Fibroblast of the aortic adventitia (primary cell): ENCODE measurements at regions not wholly inside any gene's neighbourhood (a gene's known extent, or its start where the extent isn't known, plus 50 kb on each side); places are given as distances from the start of the nearest gene placed in this dataset.
A peak's percentile ranks its signal among the peaks of the same experiment; 100 is the strongest.

Experiments used
- DNase-seq: peaks from one replicate; pipeline ENCODE4 v3.0.0-alpha.2; 2010; ENCODE audit warnings: low read depth
- H3K4me3 ChIP-seq: 2 replicates; pipeline ENCODE4 v1.5.1; 2011; ENCODE audit warnings: low read depth, mild to moderate bottlenecking, control low read depth, low read length, moderate library complexity
- TF ChIP-seq, protein P1 (sequence below): IDR thresholded peaks from 2 replicates; pipeline ENCODE4 v1.5.1; 2011; ENCODE audit warnings: mild to moderate bottlenecking, low read length, control low read depth, inconsistent platforms; ENCODE audit not compliant: insufficient read depth

DNA sequence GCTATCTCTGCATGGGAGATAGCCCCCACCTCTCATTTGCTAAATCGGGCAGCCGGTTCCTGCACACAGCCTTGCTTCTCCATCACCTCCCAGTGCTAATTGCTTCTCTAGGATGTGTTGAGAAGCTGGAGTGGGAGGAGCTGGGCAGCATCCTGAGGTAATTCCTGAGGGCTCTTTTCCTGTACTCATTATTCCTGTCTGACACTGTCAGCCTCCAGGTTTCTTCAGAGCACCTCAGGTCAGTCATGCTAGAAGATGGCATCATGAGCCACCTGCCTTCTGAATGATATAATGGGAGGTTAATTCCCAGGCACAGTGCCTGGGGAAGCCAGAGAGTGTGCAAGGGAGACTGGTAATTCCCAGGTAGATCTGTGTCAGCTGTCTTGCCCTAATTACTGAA is 133.0 kb downstream of the RAB38 start:
- no peak for DNase-seq
- TF ChIP-seq, protein P1, sequence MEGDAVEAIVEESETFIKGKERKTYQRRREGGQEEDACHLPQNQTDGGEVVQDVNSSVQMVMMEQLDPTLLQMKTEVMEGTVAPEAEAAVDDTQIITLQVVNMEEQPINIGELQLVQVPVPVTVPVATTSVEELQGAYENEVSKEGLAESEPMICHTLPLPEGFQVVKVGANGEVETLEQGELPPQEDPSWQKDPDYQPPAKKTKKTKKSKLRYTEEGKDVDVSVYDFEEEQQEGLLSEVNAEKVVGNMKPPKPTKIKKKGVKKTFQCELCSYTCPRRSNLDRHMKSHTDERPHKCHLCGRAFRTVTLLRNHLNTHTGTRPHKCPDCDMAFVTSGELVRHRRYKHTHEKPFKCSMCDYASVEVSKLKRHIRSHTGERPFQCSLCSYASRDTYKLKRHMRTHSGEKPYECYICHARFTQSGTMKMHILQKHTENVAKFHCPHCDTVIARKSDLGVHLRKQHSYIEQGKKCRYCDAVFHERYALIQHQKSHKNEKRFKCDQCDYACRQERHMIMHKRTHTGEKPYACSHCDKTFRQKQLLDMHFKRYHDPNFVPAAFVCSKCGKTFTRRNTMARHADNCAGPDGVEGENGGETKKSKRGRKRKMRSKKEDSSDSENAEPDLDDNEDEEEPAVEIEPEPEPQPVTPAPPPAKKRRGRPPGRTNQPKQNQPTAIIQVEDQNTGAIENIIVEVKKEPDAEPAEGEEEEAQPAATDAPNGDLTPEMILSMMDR: no peak
- H3K4me3 ChIP-seq: no peak overlapping the region

GRCh38 chr11:88041679-88042078 is 133.6 kb downstream of the RAB38 start:
- no peak overlapping the region for H3K4me3 ChIP-seq

DNA sequence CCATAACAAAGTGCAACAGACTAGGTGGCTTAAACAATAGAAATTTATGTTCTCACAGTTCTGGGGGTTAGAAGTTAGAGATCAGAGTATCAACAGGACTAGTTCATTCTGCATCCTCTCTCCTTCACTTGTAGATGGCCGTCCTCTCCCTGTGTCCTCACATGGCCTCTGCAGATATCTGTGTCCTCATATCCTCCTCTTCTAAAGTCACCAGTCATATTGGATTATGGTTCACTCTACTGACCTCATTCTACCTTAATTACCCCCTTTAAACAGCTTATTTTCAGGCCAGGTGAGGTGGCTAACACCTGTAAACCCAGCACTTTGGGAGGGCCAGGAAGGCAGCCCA is 135.1 kb downstream of the RAB38 start:
- TF ChIP-seq, protein P1: no peak
- H3K4me3 ChIP-seq: no peak overlapping the region
- DNase-seq: no peak

More at GRCh38 chr11:88041679-88042078, 133.6 kb downstream of the RAB38 start:
- TF ChIP-seq, protein P1: no peak
- DNase-seq: no peak

- no peak overlapping the region for H3K4me3 ChIP-seq
- no peak for DNase-seq
- TF ChIP-seq, protein P1: no peak
These were observed 135.6 kb downstream of the RAB38 start for GRCh38 chr11:88039476-88040147.

- TF ChIP-seq, protein P1: no peak
- DNase-seq: no peak
- no peak overlapping the region for H3K4me3 ChIP-seq
These were observed 137.2 kb downstream of the RAB38 start for GRCh38 chr11:88038063-88038462.

- H3K4me3 ChIP-seq: no peak overlapping the region
- TF ChIP-seq, protein P1: no peak
- no peak for DNase-seq
These were observed 138.5 kb downstream of the RAB38 start for GRCh38 chr11:88036701-88037100.

DNA sequence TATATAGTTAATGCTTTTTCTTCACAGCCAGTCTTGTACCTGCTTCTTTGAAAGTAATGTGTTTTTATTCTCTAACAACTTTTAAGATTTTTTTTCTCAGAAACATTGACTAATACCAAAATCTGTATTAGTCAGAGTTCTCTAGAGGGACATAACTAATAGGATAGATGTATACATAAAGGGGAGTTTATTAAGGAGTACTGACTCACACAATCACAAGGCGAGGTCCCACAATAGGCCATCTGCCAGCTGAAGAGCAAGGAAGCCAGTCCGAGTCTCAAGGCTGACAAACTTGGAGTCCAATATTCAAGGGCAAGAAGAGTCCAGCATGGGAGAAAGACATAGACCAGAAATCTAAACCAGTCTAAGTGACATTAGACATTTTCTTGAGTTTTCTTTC is 140.0 kb downstream of the RAB38 start:
- no peak overlapping the region for H3K4me3 ChIP-seq
- TF ChIP-seq, protein P1: no peak
- peak; percentile 7 for DNase-seq
